ENCODE measurements at regions not wholly inside any gene's neighbourhood (a gene's known extent, or its start where the extent isn't known, plus 50 kb on each side); places are given as distances from the start of the nearest gene placed in this dataset.

GRCh38 chr7:120108376-120108775 lies 164.6 kb upstream of the KCND2 start:
- H3K27ac Mint-ChIP-seq (ENCODE audit: unreplicated experiment) = no peak overlapping the region
- Histone ChIP-seq H3K27me3 (ENCODE audit: insufficient read depth, low read length) (no peaks in the 10 kb centered on the region), H3K9ac (ENCODE audit: low read length) (no peak overlapping the region), H4K20me1 (ENCODE audit: insufficient read depth, low read length) (no peaks in the 10 kb centered on the region), H3K79me2 (ENCODE audit: insufficient read depth, low read length) (no peaks in the 10 kb centered on the region), H3K9me3 (ENCODE audit: insufficient read depth, low read depth, low read length) (no peaks in the 10 kb centered on the region), H2AFZ (ENCODE audit: low read depth, low read length) (no peak overlapping the region), H3K4me3 (ENCODE audit: insufficient read depth, low read depth, low read length) (no peak overlapping the region), H3K4me2 (ENCODE audit: low read length) (no peak overlapping the region), H3K4me1 (ENCODE audit: insufficient read depth, low read length) (no peaks in the 10 kb centered on the region), H3K36me3 (ENCODE audit: insufficient read depth, low read length) (no peaks in the 10 kb centered on the region), H3K27ac (ENCODE audit: low read depth, low read length) (no peak overlapping the region)
- H3K27me3 Mint-ChIP-seq (ENCODE audit: low read depth, unreplicated experiment) = no peaks in the 10 kb centered on the region
- H3K4me1 Mint-ChIP-seq (ENCODE audit: low read depth, unreplicated experiment) = no peaks in the 10 kb centered on the region
- TF ChIP-seq EZH2 (IDR thresholded peaks at IDR 0.05; ENCODE audit: insufficient read depth, low read length) = no peak
- TF ChIP-seq, protein P1, sequence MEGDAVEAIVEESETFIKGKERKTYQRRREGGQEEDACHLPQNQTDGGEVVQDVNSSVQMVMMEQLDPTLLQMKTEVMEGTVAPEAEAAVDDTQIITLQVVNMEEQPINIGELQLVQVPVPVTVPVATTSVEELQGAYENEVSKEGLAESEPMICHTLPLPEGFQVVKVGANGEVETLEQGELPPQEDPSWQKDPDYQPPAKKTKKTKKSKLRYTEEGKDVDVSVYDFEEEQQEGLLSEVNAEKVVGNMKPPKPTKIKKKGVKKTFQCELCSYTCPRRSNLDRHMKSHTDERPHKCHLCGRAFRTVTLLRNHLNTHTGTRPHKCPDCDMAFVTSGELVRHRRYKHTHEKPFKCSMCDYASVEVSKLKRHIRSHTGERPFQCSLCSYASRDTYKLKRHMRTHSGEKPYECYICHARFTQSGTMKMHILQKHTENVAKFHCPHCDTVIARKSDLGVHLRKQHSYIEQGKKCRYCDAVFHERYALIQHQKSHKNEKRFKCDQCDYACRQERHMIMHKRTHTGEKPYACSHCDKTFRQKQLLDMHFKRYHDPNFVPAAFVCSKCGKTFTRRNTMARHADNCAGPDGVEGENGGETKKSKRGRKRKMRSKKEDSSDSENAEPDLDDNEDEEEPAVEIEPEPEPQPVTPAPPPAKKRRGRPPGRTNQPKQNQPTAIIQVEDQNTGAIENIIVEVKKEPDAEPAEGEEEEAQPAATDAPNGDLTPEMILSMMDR (IDR thresholded peaks at IDR 0.05; ENCODE audit: insufficient read depth, low read depth, low read length) = no peak
- FAIRE-seq (no peak), DNase-seq (ENCODE audit: low read depth) (no peak)
- no peak overlapping the region for H3K4me3 Mint-ChIP-seq (ENCODE audit: unreplicated experiment)
- H3K9me3 Mint-ChIP-seq (ENCODE audit: unreplicated experiment) = no peaks in the 10 kb centered on the region
- H3K36me3 Mint-ChIP-seq (ENCODE audit: low read depth, unreplicated experiment) = no peaks in the 10 kb centered on the region

- no peaks in the 10 kb centered on the region for H3K79me2 ChIP-seq (ENCODE audit: insufficient read depth, low read length)
- Mint-ChIP-seq H3K4me3 (ENCODE audit: unreplicated experiment) (no peak overlapping the region), H3K4me1 (ENCODE audit: low read depth, unreplicated experiment) (no peaks in the 10 kb centered on the region)
These were observed 162.8 kb upstream of the KCND2 start for GRCh38 chr7:120110169-120110568.

GRCh38 chr7:120114626-120115025 lies 158.3 kb upstream of the KCND2 start:
- Mint-ChIP-seq H3K4me1 (ENCODE audit: low read depth, unreplicated experiment) (no peaks in the 10 kb centered on the region), H3K9me3 (ENCODE audit: unreplicated experiment) (peaks cover 6% of the 10 kb centered on the region), H3K36me3 (ENCODE audit: low read depth, unreplicated experiment) (no peaks in the 10 kb centered on the region), H3K27ac (ENCODE audit: unreplicated experiment) (no peak overlapping the region), H3K27me3 (ENCODE audit: low read depth, unreplicated experiment) (no peaks in the 10 kb centered on the region), H3K4me3 (ENCODE audit: unreplicated experiment) (no peak overlapping the region)
- Histone ChIP-seq H3K4me3 (ENCODE audit: insufficient read depth, low read depth, low read length) (no peak overlapping the region), H2AFZ (ENCODE audit: low read depth, low read length) (no peak overlapping the region), H3K27me3 (ENCODE audit: insufficient read depth, low read length) (no peaks in the 10 kb centered on the region), H3K4me2 (ENCODE audit: low read length) (no peak overlapping the region), H3K9ac (ENCODE audit: low read length) (no peak overlapping the region), H4K20me1 (ENCODE audit: insufficient read depth, low read length) (no peaks in the 10 kb centered on the region), H3K9me3 (ENCODE audit: insufficient read depth, low read depth, low read length) (no peaks in the 10 kb centered on the region), H3K36me3 (ENCODE audit: insufficient read depth, low read length) (no peaks in the 10 kb centered on the region), H3K79me2 (ENCODE audit: insufficient read depth, low read length) (no peaks in the 10 kb centered on the region), H3K4me1 (ENCODE audit: insufficient read depth, low read length) (no peaks in the 10 kb centered on the region), H3K27ac (ENCODE audit: low read depth, low read length) (no peak overlapping the region)
- FAIRE-seq (no peak), DNase-seq (ENCODE audit: low read depth) (no peak)
- TF ChIP-seq, protein P1 (IDR thresholded peaks at IDR 0.05; ENCODE audit: insufficient read depth, low read depth, low read length) = no peak
- no peak for TF ChIP-seq EZH2 (IDR thresholded peaks at IDR 0.05; ENCODE audit: insufficient read depth, low read length)

More at GRCh38 chr7:120110169-120110568, 162.8 kb upstream of the KCND2 start:
- Histone ChIP-seq H3K9me3 (ENCODE audit: insufficient read depth, low read depth, low read length) (no peaks in the 10 kb centered on the region), H3K4me1 (ENCODE audit: insufficient read depth, low read length) (no peaks in the 10 kb centered on the region), H3K27me3 (ENCODE audit: insufficient read depth, low read length) (no peaks in the 10 kb centered on the region), H3K36me3 (ENCODE audit: insufficient read depth, low read length) (no peaks in the 10 kb centered on the region), H3K4me2 (ENCODE audit: low read length) (no peak overlapping the region), H4K20me1 (ENCODE audit: insufficient read depth, low read length) (no peaks in the 10 kb centered on the region), H2AFZ (ENCODE audit: low read depth, low read length) (no peak overlapping the region), H3K9ac (ENCODE audit: low read length) (no peak overlapping the region), H3K4me3 (ENCODE audit: insufficient read depth, low read depth, low read length) (no peak overlapping the region), H3K27ac (ENCODE audit: low read depth, low read length) (no peak overlapping the region)
- no peaks in the 10 kb centered on the region for H3K36me3 Mint-ChIP-seq (ENCODE audit: low read depth, unreplicated experiment)
- TF ChIP-seq, protein P1 (IDR thresholded peaks at IDR 0.05; ENCODE audit: insufficient read depth, low read depth, low read length) = no peak
- no peak for TF ChIP-seq EZH2 (IDR thresholded peaks at IDR 0.05; ENCODE audit: insufficient read depth, low read length)
- FAIRE-seq (no peak), DNase-seq (ENCODE audit: low read depth) (no peak)
- H3K27ac Mint-ChIP-seq (ENCODE audit: unreplicated experiment) = no peak overlapping the region
- H3K27me3 Mint-ChIP-seq (ENCODE audit: low read depth, unreplicated experiment) = no peaks in the 10 kb centered on the region
- no peaks in the 10 kb centered on the region for H3K9me3 Mint-ChIP-seq (ENCODE audit: unreplicated experiment)

Measured in astrocyte (in vitro differentiated cells and primary cell).